Heart right ventricle (tissue), 16 donors: ENCODE measurements at regions not wholly inside any gene's neighbourhood (a gene's known extent, or its start where the extent isn't known, plus 50 kb on each side); places are given as distances from the start of the nearest gene placed in this dataset.

Experiments
- ATAC-seq, 8 donors: fragments of 200-7000 bp; cut with Tn5 transposase; one replicate each; pipeline ENCODE4 v1.9.1; 2020; ENCODE audit warnings: mild to moderate bottlenecking in 8 of 8, moderate library complexity in 8 of 8, moderate number of reproducible peaks in 1 of 8
- DNase-seq, 2 donors: peaks; one replicate each; pipeline ENCODE4 v3.0.0-alpha.2; 2020
- H3K27ac ChIP-seq, 10 donors: fragments of 200-600 bp; sonication (generic) in 2 of 10; one replicate each; pipeline versions ENCODE4 v1.5.0 to v1.8.0; 2020 to 2022; ENCODE audit warnings: mild to moderate bottlenecking in 3 of 10
- H3K27me3 ChIP-seq, 7 donors: fragments of 200-600 bp; one replicate each; pipeline ENCODE4 v1.8.0; 2021 to 2022; ENCODE audit warnings: mild to moderate bottlenecking in 2 of 7
- H3K36me3 ChIP-seq, 9 donors: fragments of 200-600 bp; sonication (generic) in 1 of 9; one replicate each; pipeline versions ENCODE4 v1.5.0 to v1.8.0; 2020 to 2022; ENCODE audit warnings: mild to moderate bottlenecking in 2 of 9
- H3K4me1 ChIP-seq, 9 donors: fragments of 200-600 bp; sonication (generic) in 1 of 9; one replicate each; pipeline versions ENCODE4 v1.5.0 to v1.8.0; 2020 to 2022; ENCODE audit warnings: mild to moderate bottlenecking in 4 of 9
- H3K4me3 ChIP-seq, 10 donors: fragments of 200-600 bp; sonication (generic) in 2 of 10; one replicate each; pipeline versions ENCODE4 v1.5.0 to v1.8.0; 2020 to 2022; ENCODE audit warnings: mild to moderate bottlenecking in 7 of 10, moderate library complexity in 2 of 10
- H3K9me3 ChIP-seq, 11 donors: fragments of 200-600 bp in 10 of 11; sonication (generic) in 2 of 11; one replicate each; pipeline versions ENCODE4 v1.5.0 to v1.8.0; 2013 to 2022; ENCODE audit warnings: mild to moderate bottlenecking in 2 of 11, control low read depth in 1 of 11, moderate library complexity in 1 of 11
- CTCF ChIP-seq, 9 donors: fragments of 200-600 bp; sonication (generic) in 2 of 9; IDR thresholded peaks; one replicate each; pipeline versions ENCODE4 v1.5.0 to v1.8.0; 2021 to 2022; ENCODE audit warnings: antibody characterized with exemption in 9 of 9, mild to moderate bottlenecking in 5 of 9, moderate library complexity in 1 of 9
- WGBS, 2 donors: extraction: QIAGEN DNeasy Blood & Tissue Kit; methylation state at CpG; one replicate each; pipeline ENCODE4 v1.1.7; 2013; ENCODE audit warnings: inconsistent platforms in 1 of 2; 5-methylcytosine and 5-hydroxymethylcytosine counted together
- intact Hi-C, 10 donors: fragments of 100-400 bp; cut with DNase I; formaldehyde crosslinking; loops; one replicate each; pipeline versions ENCODE4 v1.11.1 to v1.14.2; 2022
- donor health status: Arrhythmogenic right ventricular cardiomyopathy.
- donor health status: ischemic (EF 13 %, LVEDD 7.1; RV severe dilation, severe dysfunction).
- donor health status: healthy with polysubstance abuse.
- donor health status: DM: no; HTN: yes; CAD: no.
- donor health status: DM: no; HTN: no; CAD: no.
- donor health status: ischemic (EF 25% LVEDD 6.9; RV normal size, moderate dysfunction).
- donor health status: ischemic (EF 25% LVEDD 5.7; RV mildly dilated, moderate dysfunction).
- donor health status: healthy.
- donor health status: DM: yes; HTN: yes; CAD: no.
- donor health status: Ischemic cardiomyopathy.
- donor health status: ischemic (EF 35%, LVEDD 5.7; RV mildly dilated, moderate dysfunction).
- donor health status: nonischemic (EF 11% LVEDD 7.7; RV severe dilation, severe dysfunction).
- donor health status: DM: yes; HTN: yes; CAD: no.
- donor health status: PGD.
- donor health status: ischemic (EF 29% LVEDD 5.4; RV normal size, mild dysfunction).
- donor health status: nonischemic (EF 23%, LVEDD 6.1; RV moderate dilation, normal function).

GRCh38 chr22:48800036-48800885, 1027.4 kb downstream of the BRD1 start:
- DNase-seq: no peak
- Histone ChIP-seq H3K27ac (no peak overlapping the region), H3K4me1 (no peaks in the 10 kb centered on the region), H3K9me3 (no peaks in the 10 kb centered on the region), H3K36me3 (no peaks in the 10 kb centered on the region), H3K4me3 (no peak overlapping the region), H3K27me3 (peaks cover 0 to 23% (median 9%) of the 10 kb centered on the region in 7 donors)
- TF ChIP-seq CTCF (IDR thresholded peaks at IDR 0.05): no peak
- no peak for ATAC-seq
- 74 to 80% methylated on average over 23 of the region's 23 CpGs for WGBS, 2 donors
- intact Hi-C loops: no loop called here

DNA sequence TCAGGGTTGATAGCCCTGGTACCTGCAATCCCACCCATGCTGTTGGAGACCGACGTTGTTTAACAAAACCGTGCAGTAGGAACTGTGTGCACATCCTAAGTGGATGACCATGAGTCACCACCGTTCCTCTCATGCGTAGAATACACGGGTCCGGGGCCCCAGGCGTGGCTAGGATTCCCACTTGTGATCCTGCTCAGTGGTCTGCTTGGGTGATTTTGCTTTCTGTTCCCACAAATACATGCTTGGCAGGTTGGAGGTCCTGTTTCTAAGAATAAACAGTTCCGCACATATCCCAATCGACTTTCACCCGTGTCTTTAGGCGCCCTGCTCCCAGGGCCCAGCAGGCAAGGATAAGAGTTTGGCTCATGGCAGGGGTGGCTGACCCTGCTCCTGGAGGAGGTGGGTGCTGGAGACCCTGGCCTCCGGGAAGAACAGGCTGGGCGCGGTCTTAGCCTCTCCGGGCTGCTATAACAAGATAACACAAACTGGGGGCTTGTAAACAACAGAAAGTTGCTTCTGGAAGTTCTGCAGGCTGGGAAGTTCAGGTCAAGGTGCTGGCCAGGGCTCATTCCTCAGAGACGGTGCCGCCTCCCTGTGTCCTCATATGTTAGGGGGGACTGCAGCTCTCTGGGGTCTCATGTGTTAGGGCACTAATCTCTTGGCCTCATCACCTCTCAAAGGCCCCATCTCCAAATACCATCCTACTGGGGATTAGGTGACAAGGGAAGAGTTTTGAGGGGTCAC, 1028.3 kb downstream of the BRD1 start:
- H3K9me3 ChIP-seq: no peaks in the 10 kb centered on the region
- H3K4me3 ChIP-seq: no peak overlapping the region
- DNase-seq (no peak), ATAC-seq (no peak)
- H3K27me3 ChIP-seq: peaks cover 0 to 26% (median 9%) of the 10 kb centered on the region in 7 donors
- no peaks in the 10 kb centered on the region for H3K4me1 ChIP-seq
- no peak for TF ChIP-seq CTCF (IDR thresholded peaks at IDR 0.05)
- WGBS, 2 donors: 88% methylated on average over 18 of the region's 18 CpGs
- H3K27ac ChIP-seq: no peak overlapping the region
- intact Hi-C loops: no loop called here
- H3K36me3 ChIP-seq: no peaks in the 10 kb centered on the region

- WGBS, 2 donors: 84 to 85% methylated on average over 31 of the region's 31 CpGs
- no peaks in the 10 kb centered on the region for H3K9me3 ChIP-seq
- intact Hi-C loops: no loop called here
- H3K36me3 ChIP-seq: no peaks in the 10 kb centered on the region
- no peaks in the 10 kb centered on the region for H3K4me1 ChIP-seq
- no peak overlapping the region for H3K4me3 ChIP-seq
- H3K27ac ChIP-seq: no peak overlapping the region
- no peak for DNase-seq
- TF ChIP-seq CTCF (IDR thresholded peaks at IDR 0.05): no peak
- peaks cover 0 to 26% (median 9%) of the 10 kb centered on the region in 7 donors for H3K27me3 ChIP-seq
- ATAC-seq: no peak
Measured at GRCh38 chr22:48798281-48799226, 1029.1 kb downstream of the BRD1 start.

DNA sequence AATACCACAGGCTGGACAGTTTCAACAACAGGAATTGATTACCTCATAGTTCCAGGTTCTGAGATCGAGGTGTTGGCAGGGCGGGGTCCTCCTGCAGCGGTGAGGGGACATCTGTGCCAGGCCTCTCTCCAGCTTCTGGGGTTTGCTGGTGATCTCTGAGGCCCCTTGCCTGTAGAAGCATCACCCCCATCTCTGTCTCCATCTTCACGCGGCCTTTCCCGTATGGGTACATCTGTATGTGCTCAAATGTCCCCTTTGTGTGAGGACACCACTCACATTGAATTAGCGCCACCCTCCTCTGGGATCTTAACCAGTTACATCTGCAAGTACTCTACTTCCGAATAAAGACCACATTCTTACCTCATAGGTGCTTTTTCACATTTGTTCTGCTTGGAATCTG, 1029.9 kb downstream of the BRD1 start:
- ATAC-seq (no peak), DNase-seq (no peak)
- H3K9me3 ChIP-seq: peaks cover 0 to 5% (median 0%) of the 10 kb centered on the region in 11 donors
- H3K36me3 ChIP-seq: no peaks in the 10 kb centered on the region
- H3K4me1 ChIP-seq: no peaks in the 10 kb centered on the region
- TF ChIP-seq CTCF (IDR thresholded peaks at IDR 0.05): no peak
- WGBS, 2 donors: 85 to 91% methylated on average over 8 of the region's 8 CpGs
- peaks cover 0 to 26% (median 8%) of the 10 kb centered on the region in 7 donors for H3K27me3 ChIP-seq
- no peak overlapping the region for H3K27ac ChIP-seq
- intact Hi-C loops: no loop called here
- H3K4me3 ChIP-seq: no peak overlapping the region
